PC-3 (cell line): ENCODE measurements at regions not wholly inside any gene's neighbourhood (a gene's known extent, or its start where the extent isn't known, plus 50 kb on each side); places are given as distances from the start of the nearest gene placed in this dataset.
"Not testable (repeated sequence)": the region's sequence is repeated elsewhere in the genome, so short reads cannot be mapped to it uniquely, and the experiment has no call there.

Experiments
- ATAC-seq: fragments of 200-7000 bp; cut with Tn5 transposase; 2 replicates; pipeline ENCODE4 v1.9.1; 2020; ENCODE audit warnings: mild to moderate bottlenecking, moderate library complexity
- BruUV-seq: library from RNA; stranded (reverse); fragments of 400-500 nt; replicated peaks from 2 replicates; lab custom pipeline; 2021; lab: Mats Ljungman, UMichigan
- CTCF ChIA-PET: fragments of 300-600 bp; sonication (Branson Sonifier 250); formaldehyde crosslinking; loops from one replicate; lab custom pipeline; 2022; ENCODE audit warnings: antibody characterized with exemption; lab: Charles Lee
- POLR2A ChIA-PET: fragments of 300-600 bp; sonication (Branson Sonifier 250); formaldehyde crosslinking; loops from one replicate; lab custom pipeline; 2022; ENCODE audit warnings: antibody characterized with exemption; ENCODE audit not compliant: unreplicated experiment; lab: Charles Lee
- DNase-seq: peaks from one replicate; pipeline ENCODE4 v3.0.0-alpha.2; 2015
- H2AFZ ChIP-seq: fragments of 300-600 bp; sonication (generic); 2 replicates; pipeline ENCODE4 v1.6.0; 2016; ENCODE audit warnings: antibody characterized with exemption, low read length
- H3F3A ChIP-seq: fragments of 300-600 bp; sonication (generic); one replicate; pipeline ENCODE4 v1.6.0; 2017; ENCODE audit warnings: antibody characterized with exemption, low read length, control low read depth, mild to moderate bottlenecking; ENCODE audit not compliant: unreplicated experiment
- H3K27ac ChIP-seq: fragments of 300-600 bp; sonication (generic); 2 replicates; pipeline ENCODE4 v1.5.1; 2016; ENCODE audit warnings: mild to moderate bottlenecking, low read length
- H3K27me3 ChIP-seq: fragments of 300-600 bp; sonication (generic); 2 replicates; pipeline ENCODE4 v1.6.1; 2016; ENCODE audit warnings: low read length, mixed read lengths
- H3K36me3 ChIP-seq: fragments of 300-600 bp; sonication (generic); 2 replicates; pipeline ENCODE4 v1.6.1; 2016; ENCODE audit warnings: low read depth, mixed run types, low read length, mixed read lengths
- H3K4me1 ChIP-seq: fragments of 300-600 bp; sonication (generic); 2 replicates; pipeline ENCODE4 v1.5.1; 2016; ENCODE audit warnings: low read length; ENCODE audit not compliant: insufficient read depth
- H3K4me2 ChIP-seq: fragments of 300-600 bp; sonication (generic); 2 replicates; pipeline ENCODE4 v1.6.0; 2016; ENCODE audit warnings: low read length
- H3K4me3 ChIP-seq: fragments of 300-600 bp; sonication (generic); 2 replicates; pipeline ENCODE4 v1.5.1; 2016; ENCODE audit warnings: mild to moderate bottlenecking, low read length, mixed read lengths
- H3K79me2 ChIP-seq: fragments of 300-600 bp; sonication (generic); 2 replicates; pipeline ENCODE4 v1.6.1; 2017; ENCODE audit warnings: low read length, mixed read lengths
- H3K9ac ChIP-seq: fragments of 300-600 bp; sonication (generic); 2 replicates; pipeline ENCODE4 v1.6.0; 2016; ENCODE audit warnings: mild to moderate bottlenecking, low read length
- H3K9me2 ChIP-seq: fragments of 300-600 bp; sonication (generic); replicated peaks from 2 replicates; pipeline ENCODE4 v1.6.1; 2016; ENCODE audit warnings: mixed run types, low read length, mixed read lengths
- H3K9me3 ChIP-seq: fragments of 300-600 bp; sonication (generic); 2 replicates; pipeline ENCODE4 v1.6.1; 2016; ENCODE audit warnings: low read length, mixed read lengths
- H4K20me1 ChIP-seq: fragments of 300-600 bp; sonication (generic); 2 replicates; pipeline ENCODE4 v1.6.1; 2016; ENCODE audit warnings: low read length, mixed read lengths
- EZH2 ChIP-seq: fragments of 300-600 bp; sonication (generic); IDR thresholded peaks from one replicate; pipeline ENCODE4 v1.6.1; 2017; ENCODE audit warnings: antibody characterized with exemption, mild to moderate bottlenecking, low read length; ENCODE audit not compliant: unreplicated experiment
- EZH2phosphoT487 ChIP-seq: fragments of 300-600 bp; sonication (generic); IDR thresholded peaks from 2 replicates; pipeline ENCODE4 v1.6.1; 2018; ENCODE audit warnings: mild to moderate bottlenecking, antibody characterized with exemption, low read length, borderline replicate concordance
- intact Hi-C: fragments of 100-400 bp; cut with micrococcal nuclease; formaldehyde crosslinking; loops from 2 replicates; pipeline ENCODE4 v1.9.0; 2023
- TF ChIP-seq, protein P1 (sequence below): fragments of 300-600 bp; sonication (generic); conservative IDR thresholded peaks from 2 replicates; pipeline ENCODE4 v1.5.1; 2017; ENCODE audit warnings: antibody characterized with exemption, low read depth, mild to moderate bottlenecking, low read length

DNA sequence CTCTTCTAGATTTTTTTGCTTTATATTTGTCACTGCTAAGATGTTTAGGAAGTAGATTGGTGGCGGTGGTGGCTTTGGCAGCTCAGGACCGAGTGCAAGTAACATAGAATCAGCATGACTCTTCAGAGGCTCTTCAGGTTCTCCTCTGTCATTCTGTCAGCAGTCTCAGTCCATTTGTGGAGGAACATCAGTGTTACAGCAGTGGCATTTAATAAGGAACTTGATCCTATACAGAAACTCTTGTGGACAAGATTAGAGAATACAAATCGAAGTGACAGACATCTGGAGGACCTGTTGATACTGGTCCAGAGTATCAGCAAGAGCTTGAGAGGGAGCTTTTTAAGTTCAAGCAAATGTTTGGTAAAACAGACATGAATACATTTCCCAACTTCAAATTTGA is 82.2 kb upstream of the GNAZ start:
- Histone ChIP-seq H3K9me3 (no peaks in the 10 kb centered on the region), H3K27me3 (no peaks in the 10 kb centered on the region), H3K9ac (no peak overlapping the region), H3K4me1 (no peaks in the 10 kb centered on the region), H3F3A (no peaks in the 10 kb centered on the region), H3K36me3 (no peaks in the 10 kb centered on the region), H3K79me2 (no peaks in the 10 kb centered on the region), H3K4me3 (no peak overlapping the region), H4K20me1 (no peaks in the 10 kb centered on the region), H3K4me2 (no peak overlapping the region), H3K27ac (no peak overlapping the region), H3K9me2 (no peaks in the 10 kb centered on the region), H2AFZ (no peak overlapping the region)
- intact Hi-C loops = no loop called here
- TF ChIP-seq EZH2phosphoT487 = no peak
- TF ChIP-seq EZH2 = no peak
- TF ChIP-seq, protein P1, sequence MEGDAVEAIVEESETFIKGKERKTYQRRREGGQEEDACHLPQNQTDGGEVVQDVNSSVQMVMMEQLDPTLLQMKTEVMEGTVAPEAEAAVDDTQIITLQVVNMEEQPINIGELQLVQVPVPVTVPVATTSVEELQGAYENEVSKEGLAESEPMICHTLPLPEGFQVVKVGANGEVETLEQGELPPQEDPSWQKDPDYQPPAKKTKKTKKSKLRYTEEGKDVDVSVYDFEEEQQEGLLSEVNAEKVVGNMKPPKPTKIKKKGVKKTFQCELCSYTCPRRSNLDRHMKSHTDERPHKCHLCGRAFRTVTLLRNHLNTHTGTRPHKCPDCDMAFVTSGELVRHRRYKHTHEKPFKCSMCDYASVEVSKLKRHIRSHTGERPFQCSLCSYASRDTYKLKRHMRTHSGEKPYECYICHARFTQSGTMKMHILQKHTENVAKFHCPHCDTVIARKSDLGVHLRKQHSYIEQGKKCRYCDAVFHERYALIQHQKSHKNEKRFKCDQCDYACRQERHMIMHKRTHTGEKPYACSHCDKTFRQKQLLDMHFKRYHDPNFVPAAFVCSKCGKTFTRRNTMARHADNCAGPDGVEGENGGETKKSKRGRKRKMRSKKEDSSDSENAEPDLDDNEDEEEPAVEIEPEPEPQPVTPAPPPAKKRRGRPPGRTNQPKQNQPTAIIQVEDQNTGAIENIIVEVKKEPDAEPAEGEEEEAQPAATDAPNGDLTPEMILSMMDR = no peak
- no TSS peak for BruUV-seq
- ATAC-seq = no peak
- DNase-seq = no peak
- POLR2A ChIA-PET = no interaction called here
- CTCF ChIA-PET = no interaction called here

- Histone ChIP-seq H2AFZ (no peak overlapping the region), H3K36me3 (no peaks in the 10 kb centered on the region), H3K27ac (no peak overlapping the region), H3K9me2 (no peaks in the 10 kb centered on the region), H3K79me2 (no peaks in the 10 kb centered on the region), H3K9ac (no peak overlapping the region), H3K27me3 (no peaks in the 10 kb centered on the region), H3K4me2 (no peak overlapping the region), H4K20me1 (no peaks in the 10 kb centered on the region), H3K4me3 (no peak overlapping the region), H3K9me3 (no peaks in the 10 kb centered on the region), H3K4me1 (no peaks in the 10 kb centered on the region), H3F3A (no peaks in the 10 kb centered on the region)
- ATAC-seq (no peak), DNase-seq (no peak)
- TF ChIP-seq EZH2phosphoT487 (no peak), EZH2 (no peak)
- TF ChIP-seq, protein P1 = no peak
- no TSS peak for BruUV-seq
- ChIA-PET CTCF (no interaction called here), POLR2A (no interaction called here)
- intact Hi-C loops = no loop called here
Observed at GRCh38 chr22:22988785-22989184, 81.5 kb upstream of the GNAZ start.

- Histone ChIP-seq H4K20me1 (no peaks in the 10 kb centered on the region), H3F3A (no peaks in the 10 kb centered on the region), H3K27ac (no peak overlapping the region), H2AFZ (no peak overlapping the region), H3K9me3 (no peaks in the 10 kb centered on the region), H3K4me3 (no peak overlapping the region), H3K4me1 (no peaks in the 10 kb centered on the region), H3K9ac (no peak overlapping the region), H3K9me2 (no peaks in the 10 kb centered on the region), H3K27me3 (no peaks in the 10 kb centered on the region), H3K36me3 (no peaks in the 10 kb centered on the region), H3K79me2 (no peaks in the 10 kb centered on the region), H3K4me2 (no peak overlapping the region)
- no TSS peak for BruUV-seq
- intact Hi-C loops = no loop called here
- DNase-seq (no peak), ATAC-seq (no peak)
- ChIA-PET CTCF (no interaction called here), POLR2A (no interaction called here)
- TF ChIP-seq, protein P1 = no peak
- TF ChIP-seq EZH2 = no peak
- TF ChIP-seq EZH2phosphoT487 = no peak
Observed at GRCh38 chr22:22989856-22990255, 80.5 kb upstream of the GNAZ start.

GRCh38 chr22:22990711-22991505 is 79.4 kb upstream of the GNAZ start:
- H3K4me2 ChIP-seq, H3K36me3 ChIP-seq, H3K27me3 ChIP-seq, BruUV-seq, H4K20me1 ChIP-seq, H3K79me2 ChIP-seq, H3K9me3 ChIP-seq, H3K9ac ChIP-seq, H2AFZ ChIP-seq, H3K4me1 ChIP-seq, H3F3A ChIP-seq, intact Hi-C loops, H3K9me2 ChIP-seq, POLR2A ChIA-PET, CTCF ChIA-PET, H3K4me3 ChIP-seq, H3K27ac ChIP-seq: not testable (repeated sequence)
- DNase-seq (peak; percentile 27), ATAC-seq (peak; percentile 45)
